HepG2 (cell line): ENCODE measurements at regions not wholly inside any gene's neighbourhood (a gene's known extent, or its start where the extent isn't known, plus 50 kb on each side); places are given as distances from the start of the nearest gene placed in this dataset.

Source experiments
- ATAC-seq: fragments of 200-7000 bp; cut with Tn5 transposase; 3 replicates; pipeline ENCODE4 v1.9.1; 2020; ENCODE audit warnings: mild to moderate bottlenecking, moderate library complexity
- BruUV-seq: library from RNA; stranded (reverse); fragments of 400-500 nt; replicated peaks from 2 replicates; lab custom pipeline; 2021; lab: Mats Ljungman, UMichigan
- CTCF ChIA-PET: fragments of 300-600 bp; formaldehyde crosslinking; extraction: SDS; loops from one replicate; lab custom pipeline; 2021; ENCODE audit warnings: low total read pairs, inconsistent platforms, low intra/inter-chr PET ratio; lab: Yijun Ruan, JAX
- POLR2A ChIA-PET: fragments of 350-600 bp; sonication (Branson Sonifier 250); formaldehyde crosslinking; loops from one replicate; lab custom pipeline; 2020; ENCODE audit warnings: antibody characterized with exemption, inconsistent platforms; lab: Yijun Ruan, JAX
- DNase-seq: peaks from one replicate; pipeline ENCODE4 v3.0.0-alpha.2; 2015; ENCODE audit warnings: low spot score
- FAIRE-seq: peaks from 3 replicates; lab custom pipeline; 2011; peaks lifted over from hg19 to GRCh38; lab: Jason Lieb, UNC
- H2AFZ ChIP-seq: one replicate; pipeline ENCODE4 v1.6.1; 2011; ENCODE audit warnings: low read length, inconsistent platforms
- H3K27ac ChIP-seq: fragments of 300-600 bp; 3 replicates; pipeline ENCODE4 v1.8.0; 2011; ENCODE audit warnings: mixed run types, mild to moderate bottlenecking, mixed read lengths, low read length, inconsistent platforms; ENCODE audit not compliant: insufficient read depth; ENCODE audit errors: extremely low read length
- H3K27me3 ChIP-seq, 2 experiments: fragments of 200-600 bp in 1 of 2; 2 replicates in 1 of 2; 3 replicates in 1 of 2; pipeline versions ENCODE4 v1.6.0 to v1.8.0; 2011; ENCODE audit warnings: low read length in 2 of 2, mild to moderate bottlenecking in 2 of 2, moderate library complexity in 2 of 2, inconsistent platforms in 1 of 2; ENCODE audit not compliant: insufficient read depth in 2 of 2, control insufficient read depth in 1 of 2
- H3K36me3 ChIP-seq, 2 experiments: fragments of 200-600 bp in 1 of 2; replicated peaks in 1 of 2; 2 replicates in 1 of 2; 3 replicates in 1 of 2; pipeline versions ENCODE4 v1.5.1 to v1.8.0; 2011; ENCODE audit warnings: low read length in 2 of 2, inconsistent platforms in 1 of 2; ENCODE audit not compliant: insufficient read depth in 2 of 2, control insufficient read depth in 1 of 2
- H3K4me1 ChIP-seq: 2 replicates; pipeline ENCODE4 v1.5.1; 2012; ENCODE audit warnings: low read length, inconsistent platforms; ENCODE audit not compliant: insufficient read depth
- H3K4me2 ChIP-seq: 2 replicates; pipeline ENCODE4 v1.6.0; 2011; ENCODE audit warnings: low read depth, low read length, inconsistent platforms
- H3K4me3 ChIP-seq, 3 experiments: fragments of 200-600 bp in 1 of 3; sonication (generic), shearing (Covaris generic) in 1 of 3; replicated peaks in 1 of 3; 2 replicates each; pipeline ENCODE4 v1.5.1; 2011 to 2016; ENCODE audit warnings: low read length in 3 of 3, inconsistent platforms in 2 of 3, low read depth in 2 of 3, mild to moderate bottlenecking in 2 of 3, control low read depth in 1 of 3, mixed read lengths in 1 of 3; ENCODE audit not compliant: insufficient read depth in 1 of 3
- H3K79me2 ChIP-seq: one replicate; pipeline ENCODE4 v1.6.1; 2011; ENCODE audit warnings: low read length, inconsistent platforms; ENCODE audit not compliant: insufficient read depth
- H3K9ac ChIP-seq: 2 replicates; pipeline ENCODE4 v1.6.0; 2011; ENCODE audit warnings: mild to moderate bottlenecking, low read depth, low read length, inconsistent platforms; ENCODE audit not compliant: insufficient read depth
- H3K9me3 ChIP-seq: 2 replicates; pipeline ENCODE4 v1.5.1; 2012; ENCODE audit warnings: mild to moderate bottlenecking, low read length
- H4K20me1 ChIP-seq: 2 replicates; pipeline ENCODE4 v1.6.0; 2011; ENCODE audit warnings: inconsistent platforms, mild to moderate bottlenecking, low read length, moderate library complexity; ENCODE audit not compliant: insufficient read depth
- BATF2 ChIP-seq: sonication (generic); formaldehyde crosslinking; IDR thresholded peaks from 2 replicates; pipeline ENCODE4 v1.8.0; 2022; ENCODE audit warnings: mild to moderate bottlenecking, missing genetic modification reagents, moderate library complexity
- CEBPB ChIP-seq: IDR thresholded peaks from 2 replicates; pipeline ENCODE4 v1.6.1; 2011; ENCODE audit warnings: low read depth, low read length, improper control_type of control experiment, borderline replicate concordance
- ERF ChIP-seq: IDR thresholded peaks from 2 replicates; pipeline ENCODE4 v1.6.1; 2018; ENCODE audit warnings: missing biosample characterization, missing genetic modification reagents
- KDM2A ChIP-seq: sonication (generic); formaldehyde crosslinking; IDR thresholded peaks from 2 replicates; pipeline ENCODE4 v1.4.0; 2020; ENCODE audit warnings: low read depth, missing genetic modification reagents, borderline replicate concordance
- MED8 ChIP-seq: sonication (generic); formaldehyde crosslinking; IDR thresholded peaks from 2 replicates; pipeline ENCODE4 v1.8.1; 2023; ENCODE audit warnings: mild to moderate bottlenecking, missing genetic modification reagents; ENCODE audit not compliant: insufficient replicate concordance
- MLLT10 ChIP-seq: sonication (generic); formaldehyde crosslinking; IDR thresholded peaks from 2 replicates; pipeline ENCODE4 v1.4.0; 2020; ENCODE audit warnings: missing genetic modification reagents
- MXD1 ChIP-seq: sonication (generic); formaldehyde crosslinking; IDR thresholded peaks from 2 replicates; pipeline ENCODE4 v1.4.0; 2020; ENCODE audit warnings: mild to moderate bottlenecking, missing genetic modification reagents
- NR1H2 ChIP-seq: sonication (generic); formaldehyde crosslinking; IDR thresholded peaks from 2 replicates; pipeline ENCODE4 v1.8.1; 2022; ENCODE audit warnings: low read depth, missing genetic modification reagents, borderline replicate concordance
- PHF8 ChIP-seq: sonication (generic); formaldehyde crosslinking; IDR thresholded peaks from 2 replicates; pipeline ENCODE4 v1.5.0; 2020; ENCODE audit warnings: missing genetic modification reagents
- RBM39 ChIP-seq: fragments of 200-400 bp; formaldehyde crosslinking; IDR thresholded peaks from one replicate; pipeline ENCODE4 v1.6.1; 2018; ENCODE audit warnings: antibody characterized with exemption, mild to moderate bottlenecking, low read depth, low read length; ENCODE audit not compliant: poor library complexity, severe bottlenecking
- SMC3 ChIP-seq: IDR thresholded peaks from 2 replicates; pipeline ENCODE4 v1.6.1; 2011; ENCODE audit warnings: low read length, improper control_type of control experiment
- ZFY ChIP-seq: sonication (generic); formaldehyde crosslinking; IDR thresholded peaks from 2 replicates; pipeline ENCODE4 v1.4.0; 2020; ENCODE audit warnings: missing genetic modification reagents
- ZNF3 ChIP-seq: IDR thresholded peaks from 2 replicates; pipeline ENCODE4 v1.7.0; 2017; ENCODE audit warnings: inconsistent platforms
- ZNF431 ChIP-seq: sonication (generic); formaldehyde crosslinking; IDR thresholded peaks from 2 replicates; pipeline ENCODE4 v1.9.0; 2022; ENCODE audit warnings: missing genetic modification reagents, low read depth, mild to moderate bottlenecking, borderline replicate concordance
- ZNF577 ChIP-seq: sonication (generic); formaldehyde crosslinking; IDR thresholded peaks from 2 replicates; pipeline ENCODE4 v1.4.0; 2020; ENCODE audit warnings: mild to moderate bottlenecking, low read depth, missing genetic modification reagents, borderline replicate concordance
- ZNF75D ChIP-seq: sonication (generic); formaldehyde crosslinking; IDR thresholded peaks from 2 replicates; pipeline ENCODE4 v1.8.1; 2023; ENCODE audit warnings: missing genetic modification reagents, mild to moderate bottlenecking, borderline replicate concordance
- ZNF766 ChIP-seq: sonication (generic); formaldehyde crosslinking; IDR thresholded peaks from 2 replicates; pipeline ENCODE4 v1.5.0; 2020; ENCODE audit warnings: missing genetic modification reagents, borderline replicate concordance
- ZNF772 ChIP-seq: sonication (generic); formaldehyde crosslinking; IDR thresholded peaks from 2 replicates; pipeline ENCODE4 v1.5.0; 2020; ENCODE audit warnings: mild to moderate bottlenecking, missing genetic modification reagents
- WGBS: methylation state at CpG from one replicate; pipeline ENCODE4 v1.1.6; 2017; ENCODE audit warnings: low lambda C conversion rate; 5-methylcytosine and 5-hydroxymethylcytosine counted together
- in situ Hi-C: cut with HindIII; loops from 2 replicates; pipeline ENCODE4 v1.10.0; 2017; ENCODE audit warnings: low pct_unique_long_range_greater_than_20kb; ENCODE audit not compliant: extremely low pct_ligation_motif_present
- intact Hi-C: fragments of 100-400 bp; cut with micrococcal nuclease; formaldehyde crosslinking; loops from one replicate; pipeline ENCODE4 v1.10.0; 2022; ENCODE audit not compliant: unreplicated experiment
- TF ChIP-seq, protein P1 (sequence below): sonication (generic); formaldehyde crosslinking; IDR thresholded peaks from 2 replicates; pipeline ENCODE4 v1.4.0; 2020; ENCODE audit warnings: missing genetic modification reagents

- TF ChIP-seq SMC3 (no peak), RBM39 (no peak), ZNF3 (CRISPR knock-in tag) (no peak), ERF (CRISPR knock-in tag) (no peak), ZFY (CRISPR knock-in tag) (no peak)
- TF ChIP-seq, protein P1, sequence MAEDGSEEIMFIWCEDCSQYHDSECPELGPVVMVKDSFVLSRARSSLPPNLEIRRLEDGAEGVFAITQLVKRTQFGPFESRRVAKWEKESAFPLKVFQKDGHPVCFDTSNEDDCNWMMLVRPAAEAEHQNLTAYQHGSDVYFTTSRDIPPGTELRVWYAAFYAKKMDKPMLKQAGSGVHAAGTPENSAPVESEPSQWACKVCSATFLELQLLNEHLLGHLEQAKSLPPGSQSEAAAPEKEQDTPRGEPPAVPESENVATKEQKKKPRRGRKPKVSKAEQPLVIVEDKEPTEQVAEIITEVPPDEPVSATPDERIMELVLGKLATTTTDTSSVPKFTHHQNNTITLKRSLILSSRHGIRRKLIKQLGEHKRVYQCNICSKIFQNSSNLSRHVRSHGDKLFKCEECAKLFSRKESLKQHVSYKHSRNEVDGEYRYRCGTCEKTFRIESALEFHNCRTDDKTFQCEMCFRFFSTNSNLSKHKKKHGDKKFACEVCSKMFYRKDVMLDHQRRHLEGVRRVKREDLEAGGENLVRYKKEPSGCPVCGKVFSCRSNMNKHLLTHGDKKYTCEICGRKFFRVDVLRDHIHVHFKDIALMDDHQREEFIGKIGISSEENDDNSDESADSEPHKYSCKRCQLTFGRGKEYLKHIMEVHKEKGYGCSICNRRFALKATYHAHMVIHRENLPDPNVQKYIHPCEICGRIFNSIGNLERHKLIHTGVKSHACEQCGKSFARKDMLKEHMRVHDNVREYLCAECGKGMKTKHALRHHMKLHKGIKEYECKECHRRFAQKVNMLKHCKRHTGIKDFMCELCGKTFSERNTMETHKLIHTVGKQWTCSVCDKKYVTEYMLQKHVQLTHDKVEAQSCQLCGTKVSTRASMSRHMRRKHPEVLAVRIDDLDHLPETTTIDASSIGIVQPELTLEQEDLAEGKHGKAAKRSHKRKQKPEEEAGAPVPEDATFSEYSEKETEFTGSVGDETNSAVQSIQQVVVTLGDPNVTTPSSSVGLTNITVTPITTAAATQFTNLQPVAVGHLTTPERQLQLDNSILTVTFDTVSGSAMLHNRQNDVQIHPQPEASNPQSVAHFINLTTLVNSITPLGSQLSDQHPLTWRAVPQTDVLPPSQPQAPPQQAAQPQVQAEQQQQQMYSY (CRISPR knock-in tag): no peak
- TF ChIP-seq, all 625 proteins: peak for 0
Observed at GRCh38 chr18:79597176-79597830, 82.3 kb upstream of the CTDP1 start (continued).

DNA sequence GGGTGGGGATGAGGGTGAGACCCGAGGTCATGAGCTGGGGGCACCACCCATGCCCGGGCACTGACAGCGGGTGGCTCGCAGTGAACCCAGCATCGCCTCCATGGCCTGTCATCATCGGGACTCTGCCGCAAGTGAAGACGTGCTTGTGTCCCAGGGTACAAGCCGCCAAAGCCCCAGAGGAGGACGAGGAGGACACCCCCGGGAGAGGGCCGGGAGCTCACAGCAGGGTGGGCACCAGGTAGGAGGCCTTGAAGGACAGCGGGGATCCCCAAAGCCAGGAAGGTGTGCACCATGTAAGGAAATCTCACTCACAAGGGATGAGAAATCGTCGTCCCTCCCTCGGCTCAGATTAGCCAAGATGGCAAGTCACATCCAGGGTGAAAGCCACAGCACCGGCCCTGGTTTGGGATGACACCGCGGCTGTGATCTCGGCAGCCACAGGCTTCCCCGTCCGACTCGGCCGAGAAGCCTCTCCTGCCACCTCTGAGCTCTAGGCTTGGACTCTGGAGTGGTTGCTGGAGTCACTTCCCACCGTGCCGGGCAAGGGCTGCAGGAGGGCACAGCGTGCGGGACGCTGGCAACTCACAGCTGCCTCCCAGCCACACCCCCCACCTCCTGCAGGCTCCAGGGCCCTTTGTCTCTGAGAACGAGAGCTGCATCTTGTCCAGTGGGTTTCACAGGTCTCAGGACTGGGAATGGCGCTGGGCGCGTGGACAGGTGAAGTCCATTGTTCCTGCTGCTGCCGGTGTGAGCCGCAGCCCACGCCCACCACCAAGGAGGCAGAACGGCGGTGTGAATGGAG lies 81.6 kb upstream of the CTDP1 start:
- 37% methylated on average over 6 of the region's 38 CpGs for WGBS
- Histone ChIP-seq H4K20me1 (no peaks in the 10 kb centered on the region), H3K79me2 (no peaks in the 10 kb centered on the region), H3K9ac (no peak overlapping the region), H3K9me3 (no peaks in the 10 kb centered on the region), H3K4me3 (no peak overlapping the region), H3K4me1 (no peaks in the 10 kb centered on the region), H3K36me3 (no peaks in the 10 kb centered on the region), H3K4me2 (no peak overlapping the region), H2AFZ (no peak overlapping the region), H3K27me3 (peaks cover 13 to 59% of the 10 kb centered on the region in 2 experiments; a peak in 4 of 5 replicates), H3K27ac (no peak overlapping the region)
- ChIA-PET CTCF (no interaction called here), POLR2A (no interaction called here)
- no TSS peak for BruUV-seq
- intact Hi-C loops (no loop called here), in situ Hi-C loops (no loop called here)
- ATAC-seq (no peak), FAIRE-seq (no peak), DNase-seq (no peak)
- TF ChIP-seq NR1H2 (CRISPR knock-in tag): no peak
- no peak for TF ChIP-seq BATF2 (CRISPR knock-in tag)
- TF ChIP-seq ZNF766 (CRISPR knock-in tag): no peak
- TF ChIP-seq ZNF431: no peak
- TF ChIP-seq MLLT10 (CRISPR knock-in tag): no peak
- no peak for TF ChIP-seq ZNF577 (CRISPR knock-in tag)
- no peak for TF ChIP-seq MED8 (CRISPR knock-in tag)
- no peak for TF ChIP-seq PHF8 (CRISPR knock-in tag)
- TF ChIP-seq ZNF75D (CRISPR knock-in tag): no peak
- TF ChIP-seq ZNF772 (CRISPR knock-in tag): no peak
- no peak for TF ChIP-seq KDM2A (CRISPR knock-in tag)
- no peak for TF ChIP-seq CEBPB
- TF ChIP-seq MXD1: no peak
